ENCODE measurements at regions not wholly inside any gene's neighbourhood (a gene's known extent, or its start where the extent isn't known, plus 50 kb on each side); places are given as distances from the start of the nearest gene placed in this dataset.
"Not testable (repeated sequence)": the region's sequence is repeated elsewhere in the genome, so short reads cannot be mapped to it uniquely, and the experiment has no call there.

GRCh38 chrX:63186137-63186536 is 165.0 kb downstream of the SPIN4 start:
- TF ChIP-seq CTCF (IDR thresholded peaks at IDR 0.05; ENCODE audit: low read depth, low read length) = no peak
- DNase-seq (ENCODE audit: extremely low read depth, low read depth) = no peak

- DNase-seq (ENCODE audit: extremely low read depth, low read depth) = not testable (repeated sequence)
These were observed 171.3 kb downstream of the SPIN4 start for GRCh38 chrX:63179852-63180251.

GRCh38 chrX:63176578-63176977 is 174.6 kb downstream of the SPIN4 start:
- DNase-seq (ENCODE audit: extremely low read depth, low read depth) = not testable (repeated sequence)

GRCh38 chrX:63173841-63174718 is 177.1 kb downstream of the SPIN4 start:
- not testable (repeated sequence) for DNase-seq (ENCODE audit: extremely low read depth, low read depth)

- not testable (repeated sequence) for DNase-seq (ENCODE audit: extremely low read depth, low read depth)
These were observed 181.7 kb downstream of the SPIN4 start for GRCh38 chrX:63169416-63169815.

GRCh38 chrX:63168949-63169348 is 182.2 kb downstream of the SPIN4 start:
- not testable (repeated sequence) for DNase-seq (ENCODE audit: extremely low read depth, low read depth)

- DNase-seq (ENCODE audit: extremely low read depth, low read depth) = not testable (repeated sequence)
These were observed 184.1 kb downstream of the SPIN4 start for GRCh38 chrX:63167002-63167401.

- DNase-seq (ENCODE audit: extremely low read depth, low read depth) = not testable (repeated sequence)
These were observed 190.1 kb downstream of the SPIN4 start for GRCh38 chrX:63160994-63161393.

- DNase-seq (ENCODE audit: extremely low read depth, low read depth) = not testable (repeated sequence)
These were observed 190.8 kb downstream of the SPIN4 start for GRCh38 chrX:63160340-63160739.

GRCh38 chrX:63145526-63145925 is 205.6 kb downstream of the SPIN4 start:
- not testable (repeated sequence) for DNase-seq (ENCODE audit: extremely low read depth, low read depth)

- not testable (repeated sequence) for DNase-seq (ENCODE audit: extremely low read depth, low read depth)
These were observed 208.5 kb downstream of the SPIN4 start for GRCh38 chrX:63142588-63142987.

- not testable (repeated sequence) for DNase-seq (ENCODE audit: extremely low read depth, low read depth)
These were observed 215.3 kb downstream of the SPIN4 start for GRCh38 chrX:63135859-63136258.

- no peak for DNase-seq (ENCODE audit: extremely low read depth, low read depth)
- peak; percentile 38 for TF ChIP-seq CTCF (IDR thresholded peaks at IDR 0.05; ENCODE audit: low read depth, low read length)
These were observed 222.6 kb downstream of the SPIN4 start for GRCh38 chrX:63128509-63128908.

GRCh38 chrX:63115196-63115595 is 235.9 kb downstream of the SPIN4 start:
- DNase-seq (ENCODE audit: extremely low read depth, low read depth) = no peak
- TF ChIP-seq CTCF (IDR thresholded peaks at IDR 0.05; ENCODE audit: low read depth, low read length) = no peak

Measured in AG09319 (cell line).